GM12878 (cell line): ENCODE measurements at regions not wholly inside any gene's neighbourhood (a gene's known extent, or its start where the extent isn't known, plus 50 kb on each side); places are given as distances from the start of the nearest gene placed in this dataset.

Experiments used
- ATF3 ChIP-seq: IDR thresholded peaks from 2 replicates; pipeline ENCODE4 v1.6.1; 2011; ENCODE audit warnings: low read depth, mild to moderate bottlenecking, low read length, moderate library complexity, borderline replicate concordance; ENCODE audit errors: extremely low read depth
- CTCF ChIP-seq, 3 experiments: IDR thresholded peaks in 2 of 3; conservative IDR thresholded peaks in 1 of 3; 2 replicates each; pipeline ENCODE4 v1.5.1; 2011; ENCODE audit warnings: low read depth in 3 of 3, low read length in 3 of 3, mild to moderate bottlenecking in 3 of 3, control low read depth in 2 of 3, moderate library complexity in 2 of 3, inconsistent platforms in 1 of 3, mixed read lengths in 1 of 3; ENCODE audit not compliant: control insufficient read depth in 2 of 3, insufficient read depth in 1 of 3; ENCODE audit errors: extremely low read depth in 1 of 3
- POLR2A ChIP-seq: IDR thresholded peaks from 2 replicates; pipeline ENCODE4 v1.6.1; 2011; ENCODE audit warnings: low read depth, mild to moderate bottlenecking, low read length
- SMC3 ChIP-seq: IDR thresholded peaks from 2 replicates; pipeline ENCODE4 v1.6.1; 2011; ENCODE audit warnings: low read length, improper control_type of control experiment, borderline replicate concordance
- YY1 ChIP-seq: IDR thresholded peaks from 2 replicates; pipeline ENCODE4 v1.6.1; 2011; ENCODE audit warnings: low read depth, mild to moderate bottlenecking, low read length

- TF ChIP-seq POLR2A (no peak), CTCF (IDR thresholded peaks at IDR 0.05 in 2 of 3, conservative IDR thresholded peaks at IDR 0.05 in 1 of 3; ENCODE audit: control insufficient read depth in 2 of 3, extremely low read depth in 1 of 3, insufficient read depth in 1 of 3, low read depth in 3 of 3, low read length in 3 of 3) (no peak), SMC3 (no peak), ATF3 (no peak), YY1 (no peak)
Measured at GRCh38 chr6:84445068-84445467, 217.6 kb upstream of the CEP162 start.
